ENCODE measurements at regions not wholly inside any gene's neighbourhood (a gene's known extent, or its start where the extent isn't known, plus 50 kb on each side); places are given as distances from the start of the nearest gene placed in this dataset.
A peak's percentile ranks its signal among the peaks of the same experiment; 100 is the strongest.

- no peaks in the 10 kb centered on the region for H3K79me2 ChIP-seq (ENCODE audit: insufficient read depth)
- ChIA-PET CTCF (no interaction called here), POLR2A (no interaction called here)
- H3K9ac ChIP-seq = no peak overlapping the region
- TF ChIP-seq RFX5 (IDR thresholded peaks at IDR 0.05; ENCODE audit: low read length) (no peak), FOXJ3 (CRISPR knock-in tag; IDR thresholded peaks at IDR 0.05) (no peak), USF2 (IDR thresholded peaks at IDR 0.05; ENCODE audit: borderline replicate concordance, low read depth, low read length) (no peak)
- DNase-seq = no peak
- no peaks in the 10 kb centered on the region for H3K9me3 ChIP-seq
- no peak overlapping the region for H3K4me3 ChIP-seq (ENCODE audit: low read depth in 2 of 2, low read length in 1 of 2)
- no peak overlapping the region for H3K27ac ChIP-seq (ENCODE audit: low read depth in 2 of 2, low read length in 1 of 2)
- 35% methylated on average over 5 of the region's 5 CpGs for WGBS (ENCODE audit: low lambda C conversion rate)
- H4K20me1 ChIP-seq (ENCODE audit: insufficient read depth) = no peaks in the 10 kb centered on the region
- H3K4me2 ChIP-seq = no peak overlapping the region
- no peak overlapping the region for H2AFZ ChIP-seq (ENCODE audit: low read depth)
- H3K4me1 ChIP-seq (ENCODE audit: control insufficient read depth in 1 of 2, insufficient read depth in 2 of 2, low read depth in 1 of 2, low read length in 1 of 2) = no peaks in the 10 kb centered on the region; a peak in 1 of 4 replicates
- H3K9me2 ChIP-seq = no peaks in the 10 kb centered on the region
- no peaks in the 10 kb centered on the region for H3F3A ChIP-seq (replicated peaks; ENCODE audit: insufficient read depth)
- no peaks in the 10 kb centered on the region for H3K36me3 ChIP-seq (replicated peaks in 1 of 2; ENCODE audit: control insufficient read depth in 1 of 2, insufficient read depth in 2 of 2, low read length in 1 of 2)
- no peaks in the 10 kb centered on the region for H3K27me3 ChIP-seq (ENCODE audit: insufficient read depth)
Measured at GRCh38 chr18:76566987-76567386, 71.9 kb upstream of the ZNF516 start.

GRCh38 chr18:76565238-76566173 lies 70.5 kb upstream of the ZNF516 start:
- no peaks in the 10 kb centered on the region for H3K79me2 ChIP-seq (ENCODE audit: insufficient read depth)
- H3K27ac ChIP-seq (ENCODE audit: low read depth in 2 of 2, low read length in 1 of 2) = no peak overlapping the region
- no peaks in the 10 kb centered on the region for H3K9me3 ChIP-seq
- no peaks in the 10 kb centered on the region; a peak in 1 of 4 replicates for H3K4me1 ChIP-seq (ENCODE audit: control insufficient read depth in 1 of 2, insufficient read depth in 2 of 2, low read depth in 1 of 2, low read length in 1 of 2)
- peak; percentile 55 for DNase-seq
- no peaks in the 10 kb centered on the region for H3K36me3 ChIP-seq (replicated peaks in 1 of 2; ENCODE audit: control insufficient read depth in 1 of 2, insufficient read depth in 2 of 2, low read length in 1 of 2)
- H3K4me3 ChIP-seq (ENCODE audit: low read depth in 2 of 2, low read length in 1 of 2) = no peak overlapping the region
- no peaks in the 10 kb centered on the region for H3F3A ChIP-seq (replicated peaks; ENCODE audit: insufficient read depth)
- ChIA-PET CTCF (no interaction called here), POLR2A (no interaction called here)
- WGBS (ENCODE audit: low lambda C conversion rate) = 56% methylated on average over 23 of the region's 23 CpGs
- H3K27me3 ChIP-seq (ENCODE audit: insufficient read depth) = no peaks in the 10 kb centered on the region
- no peak overlapping the region for H2AFZ ChIP-seq (ENCODE audit: low read depth)
- H3K9me2 ChIP-seq = no peaks in the 10 kb centered on the region
- peak overlapping the region; percentile 15; the same call in 1 of the 2 replicates for H3K4me2 ChIP-seq
- no peaks in the 10 kb centered on the region for H4K20me1 ChIP-seq (ENCODE audit: insufficient read depth)
- no peak overlapping the region for H3K9ac ChIP-seq
- TF ChIP-seq RCOR1 (IDR thresholded peaks at IDR 0.05; ENCODE audit: low read length) (no peak), FOXM1 (IDR thresholded peaks at IDR 0.05; ENCODE audit: low read depth) (no peak), NFIC (IDR thresholded peaks at IDR 0.05; ENCODE audit: borderline replicate concordance) (no peak), RAD21 (IDR thresholded peaks at IDR 0.05; ENCODE audit: low read length) (no peak), TCF12 (IDR thresholded peaks at IDR 0.05) (no peak), NRF1 (IDR thresholded peaks at IDR 0.05; ENCODE audit: low read depth, low read length) (no peak), CHD2 (IDR thresholded peaks at IDR 0.05; ENCODE audit: low read length, partially characterized antibody) (no peak), IRF3 (IDR thresholded peaks at IDR 0.05; ENCODE audit: low read depth, low read length) (no peak), MAX (IDR thresholded peaks at IDR 0.05; ENCODE audit: low read depth) (no peak)

All from SK-N-SH (cell line).